DMS153 treated with DMSO at 0.1 percent for 48 hours (cell line): ENCODE measurements at regions not wholly inside any gene's neighbourhood (a gene's known extent, or its start where the extent isn't known, plus 50 kb on each side); places are given as distances from the start of the nearest gene placed in this dataset.

Experiments
- DNase-seq: peaks from one replicate; lab custom pipeline; 2025; ENCODE audit not compliant: unreplicated experiment; lab: John Stamatoyannopoulos, UW

DNA sequence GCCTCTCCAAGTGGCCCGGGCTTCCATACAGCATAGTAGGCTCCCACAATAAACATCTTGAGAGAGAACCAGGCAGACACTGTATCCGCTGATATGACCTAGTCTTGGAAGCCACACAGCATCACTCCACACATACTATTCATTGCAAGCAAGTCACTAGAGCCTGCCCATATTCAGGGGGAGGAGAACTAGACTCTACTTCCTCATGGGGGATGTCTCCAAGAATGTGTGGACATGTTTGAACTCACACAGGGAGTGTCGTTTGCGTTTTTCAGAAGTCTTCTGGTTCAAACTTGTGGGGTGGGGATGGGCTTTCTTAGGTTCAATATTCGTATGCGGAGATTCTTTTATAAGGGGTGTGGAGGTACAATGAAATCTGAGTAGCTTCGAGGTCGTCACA lies 232.6 kb upstream of the HABP2 start:
- DNase-seq = no peak

DNA sequence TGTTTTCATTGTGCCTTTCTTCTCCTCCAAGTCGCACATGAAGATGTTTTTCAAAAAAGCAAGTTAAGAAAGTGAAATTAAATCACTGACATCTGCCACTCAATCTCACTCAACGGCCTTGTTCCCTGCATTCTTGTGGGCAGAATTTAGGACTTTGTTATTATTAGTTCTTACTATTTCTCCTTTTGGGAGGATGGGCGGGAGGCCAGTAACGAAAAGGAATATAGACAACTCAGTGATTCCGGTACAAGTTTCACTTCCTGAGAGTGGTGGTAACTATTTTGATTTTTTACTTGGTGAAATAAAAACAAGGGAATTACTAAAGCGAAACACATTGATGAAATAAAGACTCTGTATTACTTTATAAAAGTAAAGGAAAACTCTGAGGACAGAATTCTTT lies 231.9 kb upstream of the HABP2 start:
- no peak for DNase-seq

DNA sequence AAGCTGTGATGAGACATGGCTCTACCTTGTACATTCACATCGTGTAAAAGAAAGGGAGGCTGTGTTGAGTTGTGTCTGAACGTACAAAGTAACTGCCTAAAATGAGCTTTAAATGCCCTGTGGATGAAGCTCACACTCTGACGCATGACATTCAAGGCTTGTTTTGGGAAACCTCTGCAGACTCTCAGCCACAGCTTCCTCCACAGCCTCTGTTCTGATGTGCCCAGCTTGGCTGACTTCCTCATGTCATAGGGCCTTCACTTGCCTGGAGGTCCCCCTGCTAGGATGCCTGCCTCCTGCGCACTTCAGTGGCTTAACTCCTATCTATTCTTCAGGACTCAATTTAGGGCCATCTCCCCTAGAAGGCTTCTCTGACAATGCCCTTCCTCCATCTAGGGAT lies 230.0 kb upstream of the HABP2 start:
- DNase-seq = no peak

DNA sequence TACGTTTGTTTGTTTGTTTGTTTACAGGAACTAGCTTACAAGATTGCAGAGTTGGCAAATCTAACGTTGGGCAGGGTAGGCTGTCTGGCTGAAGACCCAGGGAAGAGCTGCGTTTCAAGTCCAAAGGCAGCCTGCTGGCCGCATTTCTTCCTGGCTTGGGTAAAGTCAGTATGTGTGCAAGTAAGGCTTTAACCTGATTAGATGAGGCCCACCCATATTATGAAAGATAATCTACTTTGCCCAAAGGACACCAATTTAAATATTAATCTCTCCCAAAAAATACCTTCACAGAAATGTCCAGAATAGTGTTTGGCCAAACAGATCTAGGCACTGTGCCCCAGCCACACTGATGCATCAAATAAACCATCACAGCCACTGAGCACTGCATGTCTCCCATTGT lies 228.9 kb upstream of the HABP2 start:
- no peak for DNase-seq

DNA sequence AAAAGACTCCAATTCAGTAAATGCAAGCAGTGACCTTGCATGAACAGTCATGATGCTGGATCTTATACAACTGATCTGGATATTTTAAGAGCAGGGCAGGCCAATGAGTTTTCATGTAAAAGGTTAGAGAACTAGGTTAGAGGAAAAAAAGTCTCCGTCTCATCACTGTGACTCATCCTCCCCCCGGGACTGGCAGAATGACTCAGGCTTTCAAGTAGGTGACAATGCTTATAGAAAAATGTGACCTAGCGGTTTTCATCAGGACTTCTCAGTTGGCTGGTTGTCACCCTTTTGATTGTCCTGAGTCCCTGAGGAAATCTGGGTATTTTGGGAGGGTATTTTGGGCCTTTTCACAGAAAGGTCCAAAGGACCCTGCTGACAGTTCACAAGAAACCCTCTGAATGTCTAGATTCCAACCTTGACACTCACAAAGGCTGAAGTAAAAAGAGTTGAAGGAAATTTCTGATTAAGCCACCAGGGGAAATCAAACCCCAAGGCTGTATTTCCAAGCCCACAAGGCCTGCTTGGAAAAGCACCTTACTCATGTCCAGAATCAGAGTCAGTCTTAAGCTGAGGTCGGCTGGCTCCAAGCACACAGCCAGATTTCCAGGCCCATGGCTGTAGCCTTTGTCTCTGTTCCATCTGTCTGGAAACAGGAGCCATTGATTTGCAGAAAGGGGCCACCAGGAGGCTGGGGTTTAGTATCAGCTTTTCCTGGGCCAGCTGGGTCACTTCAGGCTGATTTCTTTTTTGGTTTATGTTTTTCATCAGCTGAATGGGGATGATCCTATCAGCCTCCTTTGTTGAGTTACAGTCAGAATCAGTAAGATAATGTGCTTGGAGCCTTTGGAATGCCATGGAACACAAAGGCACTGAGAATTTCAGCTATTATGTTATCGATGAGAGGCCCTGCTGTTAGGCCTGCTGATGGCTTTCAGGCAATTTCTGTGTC lies 226.4 kb upstream of the HABP2 start:
- no peak for DNase-seq

DNA sequence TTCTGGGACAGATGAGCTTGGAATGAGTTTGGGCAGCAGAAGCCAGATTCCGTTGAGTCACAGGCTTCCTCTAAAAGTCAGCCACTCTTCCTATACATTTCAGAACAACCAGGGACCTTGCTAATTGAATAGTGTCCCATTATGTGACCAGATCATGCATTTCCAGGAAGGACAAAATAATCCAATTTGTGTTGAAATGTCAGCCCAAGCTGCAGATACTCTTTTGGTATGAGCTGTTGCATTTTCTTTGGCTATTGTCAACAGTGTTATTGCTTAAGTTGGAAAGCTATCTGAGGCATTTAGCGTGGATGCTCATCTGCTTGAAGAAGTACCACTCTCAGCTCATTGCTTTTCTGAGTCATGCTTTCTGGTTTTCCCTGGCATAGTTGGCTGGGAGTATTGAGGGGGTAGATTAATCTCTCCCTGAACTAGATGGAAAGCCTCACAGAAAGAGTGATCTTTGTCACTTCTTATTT lies 223.7 kb upstream of the HABP2 start:
- no peak for DNase-seq

DNA sequence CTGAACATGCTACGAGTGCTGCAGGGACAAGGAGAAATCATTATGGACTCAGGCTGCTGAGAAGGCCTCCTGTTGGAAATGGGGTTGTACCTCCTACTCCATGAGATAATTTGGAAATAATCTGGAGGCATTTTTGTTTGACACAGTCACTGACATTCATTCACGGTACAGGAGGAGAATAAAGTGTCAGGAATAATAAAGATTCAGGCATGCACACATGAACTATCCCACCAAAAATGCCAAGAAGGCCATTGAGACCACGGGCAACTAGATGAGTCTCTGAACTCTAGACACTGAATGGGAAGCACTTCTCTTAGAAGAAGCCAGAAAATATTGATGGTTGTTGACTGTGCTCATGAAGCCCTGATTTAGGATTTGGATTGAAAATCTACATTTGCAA lies 220.9 kb upstream of the HABP2 start:
- DNase-seq = no peak

DNA sequence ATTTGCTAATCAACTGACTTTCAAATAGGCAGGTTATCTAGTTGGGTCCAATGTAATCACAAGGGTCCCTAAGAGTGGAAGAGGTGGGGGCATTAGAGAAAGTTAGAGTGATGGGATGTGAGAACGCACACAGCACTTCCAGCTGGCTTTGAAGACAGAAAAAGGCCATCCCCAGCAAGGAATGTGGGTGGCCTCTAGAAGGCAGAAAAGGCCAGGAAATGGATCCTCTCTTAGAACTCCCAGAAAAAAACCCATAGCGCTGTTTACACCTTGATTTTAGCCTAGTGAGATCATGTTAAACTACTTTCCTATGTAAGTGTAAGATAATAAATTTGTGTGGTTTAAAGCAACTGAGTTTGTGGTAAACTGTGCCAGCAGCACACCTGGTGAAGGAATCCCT lies 219.5 kb upstream of the HABP2 start:
- no peak for DNase-seq

DNA sequence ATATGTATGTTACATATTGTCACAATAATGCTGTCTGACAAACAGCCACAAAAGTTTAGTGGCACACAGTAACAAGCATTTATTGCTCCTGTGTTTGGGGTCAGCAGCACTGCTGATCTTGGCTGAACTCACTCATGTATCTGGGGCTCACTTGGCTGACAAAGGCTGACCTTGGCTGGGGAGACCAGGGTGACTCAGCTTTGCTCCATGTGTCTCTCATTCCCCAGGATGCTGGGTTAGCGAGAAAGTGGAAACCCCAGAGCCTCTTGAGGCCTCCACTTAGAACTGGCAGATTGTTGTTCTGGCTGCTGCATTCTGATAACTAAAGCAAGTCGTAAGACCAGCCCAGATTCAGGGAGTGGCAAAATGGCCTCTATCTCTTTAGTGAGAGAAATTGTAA lies 217.3 kb upstream of the HABP2 start:
- DNase-seq = no peak

DNA sequence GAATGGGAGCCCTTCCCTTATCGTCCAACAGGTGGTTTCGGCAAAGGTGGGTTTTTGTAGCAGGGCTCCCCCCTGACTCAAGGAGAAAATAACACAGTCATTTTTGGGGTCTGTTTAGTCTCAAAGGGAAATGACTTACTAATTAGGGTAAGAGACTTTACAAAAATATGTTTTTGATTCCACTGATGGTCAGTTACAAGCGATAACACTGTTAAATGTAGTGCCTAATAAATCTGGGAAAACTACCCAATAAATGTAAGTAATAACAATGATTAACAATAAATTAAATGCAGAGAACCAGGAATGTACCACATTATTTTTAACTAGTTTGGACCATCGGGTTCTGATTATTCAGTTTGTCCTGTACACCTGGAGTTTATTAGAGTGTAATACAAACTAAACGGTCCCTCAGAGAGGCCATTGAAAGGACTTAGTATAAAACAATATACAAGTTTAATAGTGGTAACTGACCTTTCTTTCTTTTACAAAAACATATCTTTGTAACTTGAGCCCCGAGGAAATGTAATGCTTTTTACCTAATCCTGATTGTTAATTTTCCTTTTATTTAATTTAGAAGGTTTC lies 216.2 kb upstream of the HABP2 start:
- DNase-seq = no peak

DNA sequence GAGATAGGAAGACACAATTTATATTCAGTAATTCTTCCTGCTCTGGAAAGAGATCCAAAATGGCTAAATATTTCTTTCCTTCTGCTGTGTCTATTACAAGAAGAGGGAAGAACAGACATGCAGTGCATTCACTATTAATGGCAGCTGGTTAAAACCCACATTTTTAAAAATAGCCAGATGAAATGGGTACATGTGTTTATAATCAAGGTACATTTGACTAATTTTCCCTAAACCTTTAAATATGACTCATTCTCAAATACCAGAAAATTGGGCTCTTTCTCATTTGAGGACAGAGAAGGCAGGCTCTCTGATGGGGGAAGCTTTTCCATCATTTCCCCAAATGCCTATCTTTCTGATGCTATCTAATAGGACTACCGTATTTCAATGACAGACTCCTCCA lies 215.7 kb upstream of the HABP2 start:
- DNase-seq = no peak

DNA sequence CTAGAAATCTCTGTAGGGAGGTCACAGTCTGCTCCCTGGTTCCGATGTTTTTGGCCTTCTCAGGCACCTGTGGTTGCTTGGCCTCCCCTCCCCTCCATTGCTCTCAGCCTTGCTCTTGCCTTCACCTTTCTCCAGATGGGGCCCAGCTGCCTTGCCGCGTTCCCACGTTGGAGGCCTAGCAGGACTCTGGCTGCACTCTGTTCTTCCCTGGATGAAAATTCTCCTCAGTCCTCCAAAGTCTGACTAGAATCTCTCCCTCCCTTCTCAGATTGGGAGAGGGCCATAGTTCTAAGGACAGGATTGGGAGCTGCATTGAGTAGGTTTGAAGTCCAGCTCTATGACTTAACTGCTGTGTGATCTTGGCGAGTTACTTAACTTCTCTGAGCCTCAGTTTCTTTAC lies 213.7 kb upstream of the HABP2 start:
- DNase-seq = no peak

DNA sequence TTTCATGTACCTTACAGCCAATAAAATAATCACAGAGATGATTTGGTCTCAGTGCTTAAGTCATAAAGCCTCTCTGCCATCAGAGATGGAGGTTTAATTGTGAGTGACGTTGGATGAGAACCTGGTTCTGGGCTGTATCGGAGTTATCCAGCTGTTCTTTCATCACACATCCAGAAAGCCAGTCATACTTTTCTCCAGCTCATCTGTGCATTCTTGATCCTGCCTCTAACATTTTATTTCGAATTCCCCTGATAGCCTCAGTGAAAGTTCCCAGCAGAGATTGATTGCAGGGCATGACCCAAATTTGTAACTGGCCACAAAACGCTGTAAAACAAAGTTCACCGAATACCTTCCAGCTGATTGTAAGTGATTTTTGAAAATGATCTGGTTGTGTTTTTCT lies 212.6 kb upstream of the HABP2 start:
- DNase-seq = no peak

DNA sequence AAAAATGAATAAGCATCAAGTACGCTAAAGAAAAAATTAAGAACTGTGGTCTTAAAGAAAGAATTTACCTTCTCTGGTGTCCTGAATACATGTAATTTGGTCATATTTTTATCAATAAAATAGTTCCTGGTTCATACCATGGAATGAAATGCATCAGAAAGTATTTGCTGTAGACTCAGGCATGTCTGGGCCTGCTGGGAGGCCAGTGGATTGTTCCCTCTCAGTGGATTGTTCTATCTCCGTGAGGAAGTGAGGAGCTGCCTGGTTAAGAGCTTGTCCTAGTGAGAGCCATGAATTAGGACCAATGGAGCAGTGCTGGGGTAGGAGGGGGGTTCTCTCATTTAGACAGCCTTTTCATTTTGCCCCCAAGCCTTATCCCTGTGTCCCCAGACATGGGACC lies 211.7 kb upstream of the HABP2 start:
- DNase-seq = no peak

DNA sequence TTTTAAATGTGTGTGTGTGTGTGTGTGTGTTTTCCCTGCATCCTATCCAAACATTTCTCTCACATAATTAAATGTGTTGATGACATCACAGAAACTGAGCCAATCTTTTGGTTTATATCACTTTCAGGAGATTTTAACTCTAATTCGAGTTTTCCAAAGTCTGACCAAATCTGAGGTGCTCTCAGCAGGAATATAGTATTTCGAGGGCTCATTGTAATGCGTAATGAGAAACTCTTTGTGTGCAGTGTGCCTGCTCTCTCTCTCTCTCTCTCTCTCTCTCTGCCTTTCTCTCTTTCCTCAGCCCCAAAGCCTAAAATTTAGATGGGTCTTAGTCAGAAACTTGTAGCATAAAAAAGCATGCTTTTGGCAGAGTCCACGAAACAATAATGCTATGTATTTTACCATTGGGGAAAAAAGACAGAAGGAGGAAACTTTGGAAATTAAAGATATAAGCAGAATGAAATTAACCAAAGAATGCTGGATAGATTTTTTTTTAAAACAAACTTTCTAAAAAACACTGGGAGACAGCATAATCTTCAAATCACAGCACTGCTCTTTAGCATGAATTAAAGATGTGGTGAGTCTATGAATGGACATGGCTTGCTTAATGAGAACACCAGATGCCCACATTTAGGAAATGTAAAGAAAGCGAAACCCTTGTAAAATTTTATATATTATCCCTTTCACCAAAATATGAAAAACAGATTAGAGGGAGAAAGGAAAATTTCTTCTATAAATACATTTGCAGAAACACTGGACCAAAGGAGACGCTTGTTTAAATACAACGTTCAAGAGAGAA lies 206.8 kb upstream of the HABP2 start:
- no peak for DNase-seq

DNA sequence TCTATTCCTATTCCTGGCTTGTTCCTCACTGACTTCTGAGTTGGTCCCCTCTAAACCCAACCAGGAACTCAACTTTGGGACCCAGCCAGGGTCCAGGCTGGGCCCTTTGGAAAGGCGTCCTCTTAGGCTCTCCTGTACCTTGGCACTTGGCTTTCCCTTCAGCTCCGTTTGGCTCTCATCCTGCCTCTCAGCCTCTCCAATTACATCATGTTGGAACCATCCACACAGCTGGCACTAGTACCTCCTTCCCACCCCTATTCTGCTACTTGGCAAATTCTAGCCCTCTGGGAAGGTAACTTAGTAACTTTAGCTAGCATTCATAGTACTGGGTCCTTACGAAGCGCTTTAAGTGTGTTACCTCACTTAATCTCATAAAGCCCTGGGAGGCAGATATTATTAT lies 205.3 kb upstream of the HABP2 start:
- no peak for DNase-seq

DNA sequence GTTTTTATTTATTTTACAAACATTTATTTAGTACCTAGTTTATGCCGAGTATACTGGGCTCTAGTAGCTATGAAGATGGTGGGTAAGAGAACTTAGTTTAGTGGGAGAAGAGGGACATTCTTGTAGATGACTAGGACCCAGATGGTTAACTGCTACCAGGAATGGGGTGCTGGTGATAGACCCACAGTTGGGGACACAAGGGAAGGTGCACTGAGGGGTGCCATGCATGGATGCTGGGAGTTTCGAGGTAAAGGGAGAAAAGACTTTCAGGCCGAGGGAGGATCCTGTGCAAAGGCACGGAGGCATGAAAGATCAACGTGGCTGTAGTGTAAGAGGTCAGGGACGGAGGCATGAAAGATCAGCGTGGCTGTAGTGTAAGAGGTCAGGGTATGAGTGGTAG lies 204.2 kb upstream of the HABP2 start:
- DNase-seq = no peak

DNA sequence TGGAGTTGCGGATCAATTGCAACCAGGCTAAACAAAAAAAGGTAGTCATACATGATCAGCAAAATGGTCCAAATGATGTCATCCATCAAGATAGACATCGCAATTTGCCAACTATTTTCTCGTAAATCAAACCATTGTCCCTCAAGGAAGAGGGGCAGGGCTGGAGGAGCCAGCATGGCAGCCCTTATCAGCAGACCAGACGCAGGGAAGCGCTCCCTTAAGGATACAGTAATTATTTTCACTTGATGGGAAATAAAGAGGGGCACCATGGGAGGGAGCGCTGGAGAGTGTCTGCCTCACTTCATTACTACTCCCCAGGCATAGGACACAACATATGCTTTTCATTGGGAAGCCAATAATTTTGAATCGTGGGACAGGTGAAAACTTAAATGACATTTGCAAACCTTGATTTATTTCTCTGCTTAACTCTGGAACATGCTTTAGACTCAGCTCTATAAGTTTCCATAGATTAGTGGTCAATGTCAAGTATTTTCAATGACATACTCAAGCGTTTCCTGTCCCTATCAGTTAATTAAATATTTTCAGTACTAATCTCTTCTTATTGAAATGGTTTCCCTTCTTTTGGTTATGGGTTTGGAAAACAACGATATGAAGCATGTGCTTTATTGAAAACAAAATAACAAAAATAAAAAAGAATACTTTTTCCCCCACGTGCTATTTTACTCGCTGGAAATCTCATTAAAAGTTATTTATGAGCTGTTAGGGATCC lies 202.4 kb upstream of the HABP2 start:
- DNase-seq = no peak

DNA sequence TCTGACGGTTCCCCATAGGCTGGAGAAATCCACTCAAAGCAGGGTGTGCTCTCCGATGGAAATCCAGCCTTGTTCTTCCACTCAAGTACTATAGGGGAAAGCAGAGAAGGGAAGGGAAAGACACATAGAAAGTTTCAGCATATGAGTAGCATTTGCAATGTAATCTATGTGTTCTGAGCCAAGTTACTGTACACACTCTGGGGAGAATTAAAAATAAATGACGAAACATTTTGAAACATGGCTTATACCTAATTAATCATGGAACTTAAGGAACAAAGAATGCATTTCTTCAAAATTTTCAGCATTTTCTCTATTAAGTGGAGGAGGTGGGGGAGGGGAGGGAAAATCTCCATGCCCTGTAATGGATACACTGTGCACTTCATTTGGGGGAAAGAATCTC lies 198.1 kb upstream of the HABP2 start:
- no peak for DNase-seq

DNA sequence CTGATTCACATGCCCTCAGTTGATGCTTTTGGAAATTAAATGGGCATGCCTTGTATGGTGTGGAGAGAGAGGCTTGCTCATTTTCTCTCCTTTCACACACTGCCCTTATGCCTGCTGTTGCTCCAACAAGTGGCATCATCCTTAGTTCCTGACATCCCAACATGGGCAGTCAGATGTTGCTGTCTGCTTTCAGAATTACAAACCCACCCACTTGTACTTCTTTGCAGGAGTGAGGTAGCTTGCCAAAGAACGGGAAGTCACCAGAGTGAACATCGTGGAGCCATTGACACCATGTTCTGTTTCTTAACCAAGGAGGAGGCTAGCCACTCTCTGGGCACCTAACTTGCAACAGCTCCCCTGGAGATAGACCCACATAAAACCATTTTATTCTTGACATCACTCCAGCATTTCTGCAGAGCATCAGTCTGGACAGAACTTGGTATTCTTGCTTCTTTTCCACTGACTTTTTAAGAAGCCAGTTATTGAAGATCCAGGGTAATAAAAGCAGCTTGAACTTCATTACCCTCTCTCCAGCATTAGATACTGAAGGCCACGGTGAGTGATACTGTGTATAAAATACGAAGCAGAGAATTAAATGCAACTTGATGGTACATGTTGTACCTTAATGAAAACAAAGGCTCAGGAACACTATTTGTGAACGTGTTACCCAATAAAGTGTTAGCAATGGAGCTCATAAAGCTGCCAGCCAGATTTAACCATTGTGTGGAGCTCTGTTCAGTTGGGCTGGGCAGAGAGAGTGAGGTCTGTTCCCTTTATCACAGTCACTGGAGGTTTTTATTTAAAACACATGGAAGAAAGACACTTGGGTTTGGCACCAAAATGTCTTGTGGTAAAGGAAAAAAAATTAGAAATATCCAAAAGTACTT lies 195.8 kb upstream of the HABP2 start:
- no peak for DNase-seq
